Neural crest cell (in vitro differentiated cells): ENCODE measurements at regions not wholly inside any gene's neighbourhood (a gene's known extent, or its start where the extent isn't known, plus 50 kb on each side); places are given as distances from the start of the nearest gene placed in this dataset.
"Not testable (repeated sequence)": the region's sequence is repeated elsewhere in the genome, so short reads cannot be mapped to it uniquely, and the experiment has no call there.

ENCODE experiments used
- DNase-seq: peaks from one replicate; pipeline ENCODE4 v3.0.0; 2021; ENCODE audit warnings: low read depth, mixed read lengths, low spot score
- H3K27ac Mint-ChIP-seq: one replicate; pipeline ENCODE4 v1.8.0; 2021; ENCODE audit warnings: mild to moderate bottlenecking, mixed read lengths; ENCODE audit not compliant: unreplicated experiment
- H3K27me3 Mint-ChIP-seq: 2 replicates; pipeline ENCODE4 v1.8.0; 2021; ENCODE audit warnings: low read depth, mild to moderate bottlenecking, mixed read lengths
- H3K36me3 Mint-ChIP-seq: 2 replicates; pipeline ENCODE4 v1.8.0; 2021; ENCODE audit warnings: low read depth, mild to moderate bottlenecking, mixed read lengths
- H3K4me1 Mint-ChIP-seq: 2 replicates; pipeline ENCODE4 v1.8.0; 2021; ENCODE audit warnings: mixed read lengths
- H3K4me3 Mint-ChIP-seq: one replicate; pipeline ENCODE4 v1.8.0; 2021; ENCODE audit warnings: mild to moderate bottlenecking, mixed read lengths
- H3K9me3 Mint-ChIP-seq: 2 replicates; pipeline ENCODE4 v1.8.0; 2021; ENCODE audit warnings: mixed read lengths
- CTCF ChIP-seq: fragments of 200-600 bp; sonication (generic); conservative IDR thresholded peaks from 2 replicates; pipeline ENCODE4 v1.5.0; 2021; ENCODE audit warnings: antibody characterized with exemption, mild to moderate bottlenecking

GRCh38 chr18:28729321-28729720 is 552.4 kb upstream of the CDH2 start:
- Mint-ChIP-seq H3K27me3 (no peaks in the 10 kb centered on the region), H3K27ac (no peak overlapping the region), H3K9me3 (peaks cover 3% of the 10 kb centered on the region), H3K36me3 (no peaks in the 10 kb centered on the region), H3K4me3 (no peak overlapping the region), H3K4me1 (peaks cover 9% of the 10 kb centered on the region)
- no peak for DNase-seq
- TF ChIP-seq CTCF = no peak

DNA sequence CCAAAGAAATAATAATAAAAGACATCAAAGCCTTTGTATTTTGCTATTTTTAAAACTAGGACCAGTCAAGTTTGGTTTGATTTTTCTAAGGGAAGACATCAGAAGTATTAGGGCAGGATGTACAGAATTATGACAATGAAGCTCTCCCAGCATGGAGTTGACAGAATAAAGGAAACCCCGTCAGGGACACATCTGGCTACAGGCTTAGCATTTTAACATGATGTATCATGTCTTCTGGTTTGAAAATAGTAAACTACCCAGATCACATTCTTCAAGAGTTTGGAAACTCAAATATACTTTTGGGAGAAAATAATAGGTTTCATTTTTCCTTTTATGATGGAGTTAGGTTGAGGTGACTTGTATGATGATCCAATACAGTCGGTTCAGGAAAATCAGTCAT is 552.0 kb upstream of the CDH2 start:
- H3K4me3 Mint-ChIP-seq = no peak overlapping the region
- H3K36me3 Mint-ChIP-seq = no peaks in the 10 kb centered on the region
- peaks cover 9% of the 10 kb centered on the region for H3K4me1 Mint-ChIP-seq
- no peak for TF ChIP-seq CTCF
- no peak overlapping the region for H3K27ac Mint-ChIP-seq
- no peak for DNase-seq
- H3K27me3 Mint-ChIP-seq = no peaks in the 10 kb centered on the region
- peaks cover 3% of the 10 kb centered on the region for H3K9me3 Mint-ChIP-seq

- H3K27me3 Mint-ChIP-seq, H3K4me1 Mint-ChIP-seq: not testable (repeated sequence)
These were observed 550.3 kb upstream of the CDH2 start for GRCh38 chr18:28727189-28727588.

DNA sequence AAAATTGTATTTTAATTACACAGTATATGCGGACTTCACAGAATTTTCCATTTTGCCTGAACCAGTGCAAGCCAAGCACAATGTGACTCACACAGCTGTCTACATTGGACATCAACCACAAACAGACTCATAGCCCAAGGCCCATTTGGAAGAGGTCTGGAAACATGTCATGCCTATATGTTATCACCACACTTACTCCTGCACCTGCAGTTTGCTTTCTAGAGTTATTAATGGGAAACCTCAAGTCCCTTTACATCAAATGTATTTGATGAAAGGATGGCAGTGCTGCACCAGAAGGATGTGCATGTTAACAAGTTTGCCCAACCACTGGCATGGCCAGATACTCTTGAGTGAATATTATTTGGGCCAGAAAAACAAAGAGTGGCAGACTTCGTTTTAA is 548.9 kb upstream of the CDH2 start:
- Mint-ChIP-seq H3K27me3 (no peaks in the 10 kb centered on the region), H3K4me1 (no peaks in the 10 kb centered on the region), H3K36me3 (no peaks in the 10 kb centered on the region), H3K27ac (no peak overlapping the region), H3K9me3 (no peaks in the 10 kb centered on the region), H3K4me3 (no peak overlapping the region)
- no peak for DNase-seq
- TF ChIP-seq CTCF = no peak

More at GRCh38 chr18:28727189-28727588, 550.3 kb upstream of the CDH2 start:
- H3K9me3 Mint-ChIP-seq, H3K27ac Mint-ChIP-seq, DNase-seq, H3K36me3 Mint-ChIP-seq, H3K4me3 Mint-ChIP-seq: not testable (repeated sequence)

DNA sequence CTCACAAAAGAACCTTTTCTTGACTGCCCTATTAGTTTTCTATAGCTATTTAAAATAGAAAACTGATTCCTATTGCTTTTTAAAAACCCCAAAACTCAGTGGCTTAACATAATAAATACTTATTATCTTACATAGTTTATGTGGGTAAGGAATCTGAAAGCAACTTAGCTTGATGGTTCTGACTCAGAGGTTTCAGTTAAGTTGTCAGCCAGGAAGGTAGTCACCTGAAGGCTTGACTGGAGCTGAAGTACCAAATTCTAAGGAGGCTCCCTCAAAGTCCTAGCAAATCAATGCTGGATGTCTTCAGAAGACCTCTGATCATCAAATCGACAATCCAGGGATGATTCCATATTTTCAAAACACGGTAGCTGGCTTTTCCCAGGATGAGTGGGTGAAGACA is 546.6 kb upstream of the CDH2 start:
- H3K4me1 Mint-ChIP-seq = no peaks in the 10 kb centered on the region
- no peaks in the 10 kb centered on the region for H3K9me3 Mint-ChIP-seq
- no peak for DNase-seq
- no peak for TF ChIP-seq CTCF
- H3K4me3 Mint-ChIP-seq = no peak overlapping the region
- no peak overlapping the region for H3K27ac Mint-ChIP-seq
- H3K27me3 Mint-ChIP-seq = no peaks in the 10 kb centered on the region
- H3K36me3 Mint-ChIP-seq = no peaks in the 10 kb centered on the region

DNA sequence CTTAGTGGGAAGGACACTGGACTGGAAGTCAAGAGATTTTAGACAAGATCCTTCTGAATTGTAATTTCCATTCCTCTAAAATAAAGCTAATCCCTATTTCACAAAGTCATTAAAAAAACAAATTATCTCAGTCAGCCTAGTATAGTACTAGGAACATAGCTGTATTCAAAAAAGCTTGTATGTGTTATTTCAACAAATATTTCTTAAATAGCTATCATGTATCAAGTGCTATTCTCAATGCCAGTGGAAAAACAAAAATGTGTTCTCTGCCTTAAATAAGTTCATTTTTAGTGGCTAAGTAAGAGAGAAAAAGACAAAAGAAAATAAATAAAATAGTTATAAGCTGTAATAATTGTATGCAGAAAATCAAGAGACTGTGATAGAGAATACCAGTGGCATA is 541.8 kb upstream of the CDH2 start:
- DNase-seq = no peak
- no peak overlapping the region for H3K4me3 Mint-ChIP-seq
- H3K27me3 Mint-ChIP-seq = no peaks in the 10 kb centered on the region
- H3K9me3 Mint-ChIP-seq = peaks cover 4% of the 10 kb centered on the region
- H3K27ac Mint-ChIP-seq = no peak overlapping the region
- TF ChIP-seq CTCF = no peak
- H3K4me1 Mint-ChIP-seq = no peaks in the 10 kb centered on the region
- H3K36me3 Mint-ChIP-seq = no peaks in the 10 kb centered on the region
